ENCODE measurements at regions not wholly inside any gene's neighbourhood (a gene's known extent, or its start where the extent isn't known, plus 50 kb on each side); places are given as distances from the start of the nearest gene placed in this dataset.

- TF ChIP-seq POLR2A (IDR thresholded peaks at IDR 0.05) (no peak), CTCF (IDR thresholded peaks at IDR 0.05) (no peak), EP300 (IDR thresholded peaks at IDR 0.05) (no peak)
Measured at GRCh38 chr16:85466989-85467388, 146.1 kb upstream of the GSE1 start.
